Right atrium auricular region (tissue), 2 donors: ENCODE measurements at regions not wholly inside any gene's neighbourhood (a gene's known extent, or its start where the extent isn't known, plus 50 kb on each side); places are given as distances from the start of the nearest gene placed in this dataset.

Experiments
- DNase-seq: peaks from one replicate; pipeline ENCODE4 v3.0.0-alpha.2; 2019; ENCODE audit warnings: low spot score
- H3K27ac ChIP-seq, 2 donors: fragments of 200-600 bp; sonication (generic); 1 replicate in 1 of 2; 2 replicates in 1 of 2; pipeline ENCODE4 v1.5.1; 2016 to 2019
- H3K27me3 ChIP-seq, 2 donors: fragments of 200-600 bp; sonication (generic); one replicate each; pipeline versions ENCODE4 v1.5.1 to v1.6.0; 2017 to 2019
- H3K36me3 ChIP-seq: fragments of 200-600 bp; sonication (generic); one replicate; pipeline ENCODE4 v1.5.1; 2016
- H3K4me1 ChIP-seq, 2 donors: fragments of 200-600 bp; sonication (generic); one replicate each; pipeline versions ENCODE4 v1.5.1 to v1.6.0; 2017 to 2019
- H3K4me3 ChIP-seq, 2 donors: fragments of 200-600 bp; sonication (generic); 1 replicate in 1 of 2; 2 replicates in 1 of 2; pipeline ENCODE4 v1.5.1; 2017 to 2019; ENCODE audit warnings: mild to moderate bottlenecking in 1 of 2, moderate library complexity in 1 of 2
- H3K9me3 ChIP-seq, 2 donors: fragments of 200-600 bp; sonication (generic); one replicate each; pipeline ENCODE4 v1.5.1; 2019
- CTCF ChIP-seq, 2 donors: fragments of 200-600 bp; sonication (generic); IDR thresholded peaks; one replicate each; pipeline ENCODE4 v1.5.1; 2019; ENCODE audit warnings: antibody characterized with exemption in 2 of 2

DNA sequence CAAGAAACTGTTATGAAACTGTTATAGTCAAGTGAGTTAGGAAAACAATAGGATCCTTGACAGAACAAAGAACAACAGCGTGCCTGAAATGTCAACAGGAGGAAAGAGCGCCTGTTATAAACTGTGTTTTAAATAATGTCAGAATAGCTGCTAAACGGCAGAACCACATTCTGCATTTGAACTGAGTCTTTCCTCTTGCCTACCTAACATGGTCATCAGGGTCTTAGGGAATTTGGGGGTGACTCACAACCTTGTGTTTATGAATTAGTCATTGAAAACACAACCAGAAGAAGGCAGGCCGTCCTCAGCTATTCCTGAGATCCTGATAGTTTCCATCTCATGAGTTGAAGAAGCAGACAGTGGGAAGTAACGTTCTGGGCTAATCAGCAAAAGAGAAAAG is 222.0 kb upstream of the FN1 start:
- Histone ChIP-seq H3K4me1 (no peaks in the 10 kb centered on the region), H3K27ac (no peak overlapping the region), H3K4me3 (no peak overlapping the region), H3K27me3 (no peaks in the 10 kb centered on the region), H3K9me3 (no peaks in the 10 kb centered on the region), H3K36me3 (no peaks in the 10 kb centered on the region)
- DNase-seq: no peak
- TF ChIP-seq CTCF (IDR thresholded peaks at IDR 0.05): no peak

DNA sequence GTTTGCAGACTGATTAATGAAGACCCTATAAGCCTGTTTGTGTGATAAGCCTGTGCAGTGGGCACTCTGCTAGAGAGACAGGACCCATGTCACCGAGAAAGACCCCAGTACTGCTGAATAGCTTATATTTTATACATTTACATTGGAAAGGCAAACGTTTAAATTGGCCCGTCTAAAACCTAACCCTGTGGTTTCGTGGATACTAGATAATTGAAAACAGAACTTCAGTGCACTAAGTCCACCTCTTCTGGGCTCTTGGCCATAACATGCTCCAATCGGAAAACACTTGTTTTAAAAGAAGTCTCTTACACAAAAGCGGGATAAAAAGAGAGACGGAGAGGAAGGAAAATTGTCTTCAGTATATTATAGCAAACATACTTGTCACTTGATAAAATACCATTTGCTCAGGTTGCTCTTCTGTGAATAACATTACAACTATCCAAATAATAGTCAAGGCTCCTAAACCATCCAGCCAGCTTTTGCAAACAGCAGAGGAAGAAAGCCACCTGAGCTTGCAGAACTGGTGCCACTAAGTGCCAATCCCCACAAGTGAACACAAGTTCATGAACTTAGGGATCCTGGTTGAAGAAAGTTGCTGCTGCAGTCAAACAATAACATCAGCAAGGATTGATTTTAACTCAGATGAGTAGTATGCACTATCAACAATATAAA is 218.4 kb upstream of the FN1 start:
- no peak for DNase-seq
- Histone ChIP-seq H3K27me3 (no peaks in the 10 kb centered on the region), H3K4me1 (no peaks in the 10 kb centered on the region), H3K27ac (no peak overlapping the region), H3K4me3 (no peak overlapping the region), H3K9me3 (no peaks in the 10 kb centered on the region), H3K36me3 (no peaks in the 10 kb centered on the region)
- no peak for TF ChIP-seq CTCF (IDR thresholded peaks at IDR 0.05)

GRCh38 chr2:215653344-215654030 is 217.6 kb upstream of the FN1 start:
- no peak for TF ChIP-seq CTCF (IDR thresholded peaks at IDR 0.05)
- Histone ChIP-seq H3K27me3 (no peaks in the 10 kb centered on the region), H3K4me3 (no peak overlapping the region), H3K27ac (no peak overlapping the region), H3K36me3 (no peaks in the 10 kb centered on the region), H3K4me1 (no peaks in the 10 kb centered on the region), H3K9me3 (no peaks in the 10 kb centered on the region)
- no peak for DNase-seq

- H3K4me3 ChIP-seq: no peak overlapping the region
- TF ChIP-seq CTCF (IDR thresholded peaks at IDR 0.05): no peak
- no peaks in the 10 kb centered on the region for H3K36me3 ChIP-seq
- no peaks in the 10 kb centered on the region for H3K9me3 ChIP-seq
- H3K27me3 ChIP-seq: no peaks in the 10 kb centered on the region
- no peak overlapping the region for H3K27ac ChIP-seq
- H3K4me1 ChIP-seq: no peaks in the 10 kb centered on the region
- DNase-seq: no peak
These were observed 216.5 kb upstream of the FN1 start for GRCh38 chr2:215652388-215652787.

DNA sequence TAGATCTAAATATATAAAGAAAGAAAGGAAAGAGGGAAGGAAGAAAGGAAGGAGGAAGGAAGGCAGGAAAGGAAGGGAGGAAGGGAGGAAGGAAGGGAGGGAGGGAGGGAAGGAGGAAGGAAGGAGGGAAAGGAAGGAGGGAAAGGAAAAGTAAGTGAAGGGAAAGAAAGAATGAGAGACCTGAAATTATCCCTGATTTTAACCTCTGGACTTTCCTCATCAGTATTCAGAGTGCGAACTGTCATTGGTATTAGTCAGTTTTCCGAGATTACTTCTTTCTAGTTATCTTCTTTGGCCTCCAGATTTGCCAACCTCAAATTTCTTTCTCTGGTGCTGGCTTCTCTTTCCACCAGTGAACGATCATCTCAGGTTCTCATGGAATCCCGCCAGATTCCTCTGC is 215.5 kb upstream of the FN1 start:
- no peak for TF ChIP-seq CTCF (IDR thresholded peaks at IDR 0.05)
- H3K27ac ChIP-seq: no peak overlapping the region
- DNase-seq: no peak
- H3K9me3 ChIP-seq: no peaks in the 10 kb centered on the region
- H3K27me3 ChIP-seq: no peaks in the 10 kb centered on the region
- H3K36me3 ChIP-seq: no peaks in the 10 kb centered on the region
- H3K4me3 ChIP-seq: no peak overlapping the region
- H3K4me1 ChIP-seq: no peaks in the 10 kb centered on the region
